Globus pallidus (tissue), 1 donor: ENCODE measurements at regions not wholly inside any gene's neighbourhood (a gene's known extent, or its start where the extent isn't known, plus 50 kb on each side); places are given as distances from the start of the nearest gene placed in this dataset.
"Not testable (repeated sequence)": the region's sequence is repeated elsewhere in the genome, so short reads cannot be mapped to it uniquely, and the experiment has no call there.

Experiments used
- DNase-seq: peaks from one replicate; pipeline ENCODE4 v3.0.0-alpha.2; 2015; ENCODE audit warnings: low spot score

GRCh38 chr16:73951481-73951880, 345.1 kb upstream of the PSMD7 start:
- DNase-seq, result no peak

GRCh38 chr16:73949574-73950320, 346.9 kb upstream of the PSMD7 start:
- DNase-seq, result no peak

- no peak for DNase-seq
Observed at GRCh38 chr16:73945631-73946030, 351.0 kb upstream of the PSMD7 start.

GRCh38 chr16:73943184-73943583, 353.4 kb upstream of the PSMD7 start:
- not testable (repeated sequence) for DNase-seq

GRCh38 chr16:73940786-73941185, 355.8 kb upstream of the PSMD7 start:
- DNase-seq, result not testable (repeated sequence)

- DNase-seq, result no peak
Observed at GRCh38 chr16:73923951-73924350, 372.7 kb upstream of the PSMD7 start.

- DNase-seq, result no peak
Observed at GRCh38 chr16:73921295-73921694, 375.3 kb upstream of the PSMD7 start.

GRCh38 chr16:73916829-73917594, 379.6 kb upstream of the PSMD7 start:
- no peak for DNase-seq

GRCh38 chr16:73915935-73916334, 380.7 kb upstream of the PSMD7 start:
- no peak for DNase-seq

GRCh38 chr16:73915140-73915539, 381.5 kb upstream of the PSMD7 start:
- DNase-seq, result no peak

GRCh38 chr16:73912850-73913249, 383.8 kb upstream of the PSMD7 start:
- no peak for DNase-seq

- DNase-seq, result peak; percentile 3
Observed at GRCh38 chr16:73912281-73912680, 384.3 kb upstream of the PSMD7 start.

- no peak for DNase-seq
Observed at GRCh38 chr16:73909529-73910035, 387.0 kb upstream of the PSMD7 start.

GRCh38 chr16:73891129-73891542, 405.5 kb upstream of the PSMD7 start:
- no peak for DNase-seq

GRCh38 chr16:73890186-73891128, 406.2 kb upstream of the PSMD7 start:
- DNase-seq, result no peak

GRCh38 chr16:73888840-73889490, 407.6 kb upstream of the PSMD7 start:
- no peak for DNase-seq

GRCh38 chr16:73887911-73888310, 408.7 kb upstream of the PSMD7 start:
- no peak for DNase-seq

- no peak for DNase-seq
Observed at GRCh38 chr16:73886426-73886825, 410.2 kb upstream of the PSMD7 start.

- DNase-seq, result no peak
Observed at GRCh38 chr16:73885319-73885718, 411.3 kb upstream of the PSMD7 start.

- DNase-seq, result no peak
Observed at GRCh38 chr16:73883841-73884240, 412.8 kb upstream of the PSMD7 start.

- DNase-seq, result no peak
Observed at GRCh38 chr16:73883126-73883525, 413.5 kb upstream of the PSMD7 start.

GRCh38 chr16:73882651-73883050, 414.0 kb upstream of the PSMD7 start:
- no peak for DNase-seq
